Activated T-helper 17 cell treated with anti-CD3 and anti-CD28 coated beads, Interleukin-2, amount 50 U/mL, for 72 hours (primary cell): ENCODE measurements at regions not wholly inside any gene's neighbourhood (a gene's known extent, or its start where the extent isn't known, plus 50 kb on each side); places are given as distances from the start of the nearest gene placed in this dataset.

Experiments
- ATAC-seq: fragments of 150-1000 bp; cut with Tn5 transposase; replicated peaks from 2 replicates; pipeline ENCODE4 v1.10.0; 2021; ENCODE audit warnings: mild to moderate bottlenecking, moderate library complexity
- H3K27ac Mint-ChIP-seq: one replicate; pipeline ENCODE4 v1.8.0; 2022; ENCODE audit warnings: mixed read lengths
- H3K27me3 Mint-ChIP-seq: one replicate; pipeline ENCODE4 v1.8.0; 2022; ENCODE audit warnings: mixed read lengths
- H3K36me3 Mint-ChIP-seq: one replicate; pipeline ENCODE4 v1.8.0; 2022; ENCODE audit warnings: low read depth, mild to moderate bottlenecking, mixed read lengths
- H3K4me1 Mint-ChIP-seq: one replicate; pipeline ENCODE4 v1.8.0; 2022; ENCODE audit warnings: mixed read lengths
- H3K4me3 Mint-ChIP-seq: one replicate; pipeline ENCODE4 v1.8.0; 2022; ENCODE audit warnings: mild to moderate bottlenecking, mixed read lengths
- H3K9me3 Mint-ChIP-seq: one replicate; pipeline ENCODE4 v1.8.0; 2022; ENCODE audit warnings: mixed read lengths

- no peak for ATAC-seq
- Mint-ChIP-seq H3K9me3 (no peaks in the 10 kb centered on the region), H3K27ac (no peak overlapping the region), H3K4me3 (no peak overlapping the region), H3K4me1 (peaks cover 5% of the 10 kb centered on the region), H3K36me3 (no peaks in the 10 kb centered on the region), H3K27me3 (no peaks in the 10 kb centered on the region)
Observed at GRCh38 chr13:30565658-30566057, 52.1 kb upstream of the USPL1 start.

DNA sequence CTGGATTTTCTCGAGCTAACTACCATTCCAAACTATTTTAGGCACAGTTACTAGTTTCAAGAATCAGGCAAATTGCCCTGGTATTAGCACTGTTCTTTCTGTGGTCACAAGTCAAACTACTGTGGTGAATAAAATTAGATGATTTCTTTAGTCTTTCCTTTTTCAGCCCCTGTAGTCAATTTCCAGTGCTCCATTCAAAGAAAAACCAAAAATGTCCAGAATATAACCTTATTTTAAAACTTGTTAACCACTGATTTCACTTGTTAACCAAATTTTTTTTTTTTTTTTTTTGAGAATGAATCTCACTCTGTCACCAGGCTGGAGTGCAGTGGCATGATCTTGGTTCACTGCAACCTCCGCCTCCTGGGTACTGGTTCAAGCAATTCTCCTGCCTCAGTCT lies 50.6 kb upstream of the USPL1 start:
- Mint-ChIP-seq H3K4me3 (no peak overlapping the region), H3K27ac (no peak overlapping the region), H3K9me3 (no peaks in the 10 kb centered on the region), H3K36me3 (no peaks in the 10 kb centered on the region), H3K27me3 (no peaks in the 10 kb centered on the region), H3K4me1 (peaks cover 5% of the 10 kb centered on the region)
- no peak for ATAC-seq
